Body of pancreas (tissue), 4 donors: ENCODE measurements at regions not wholly inside any gene's neighbourhood (a gene's known extent, or its start where the extent isn't known, plus 50 kb on each side); places are given as distances from the start of the nearest gene placed in this dataset.

Experiments
- POLR2A ChIP-seq, 3 donors: fragments of 450-650 bp; IDR thresholded peaks; one replicate each; pipeline ENCODE4 v1.6.1; 2016; ENCODE audit warnings: antibody characterized with exemption in 3 of 3, mild to moderate bottlenecking in 2 of 3
- TF ChIP-seq, protein P1 (sequence below), 7 experiments: fragments of 450-650 bp in 4 of 7; fragments of 200-600 bp in 3 of 7; sonication (generic) in 3 of 7; IDR thresholded peaks; one replicate each; pipeline ENCODE4 v1.5.1; 2016 to 2019; ENCODE audit warnings: antibody characterized with exemption in 7 of 7

DNA sequence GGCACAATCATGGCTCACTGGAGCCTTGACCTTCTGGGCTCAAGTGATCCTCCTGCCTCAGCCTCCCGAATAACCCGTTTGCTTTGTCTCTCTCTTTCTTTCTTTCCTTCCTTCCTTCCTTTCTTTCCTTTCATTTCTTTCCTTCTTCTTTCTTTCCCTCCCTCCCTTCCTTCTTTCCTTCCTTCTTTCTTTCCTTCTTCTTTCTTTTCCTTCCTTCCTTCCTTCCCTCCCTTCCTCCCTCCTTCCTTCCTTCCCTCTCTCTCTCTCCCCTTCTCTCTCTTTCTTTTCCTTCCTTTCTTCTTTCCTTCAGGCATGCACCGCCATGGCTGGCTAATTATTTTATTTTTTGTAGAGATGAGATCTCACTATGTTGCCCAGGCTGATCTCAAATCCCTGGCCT lies 57.9 kb upstream of the NPTX2 start:
- TF ChIP-seq, protein P1, sequence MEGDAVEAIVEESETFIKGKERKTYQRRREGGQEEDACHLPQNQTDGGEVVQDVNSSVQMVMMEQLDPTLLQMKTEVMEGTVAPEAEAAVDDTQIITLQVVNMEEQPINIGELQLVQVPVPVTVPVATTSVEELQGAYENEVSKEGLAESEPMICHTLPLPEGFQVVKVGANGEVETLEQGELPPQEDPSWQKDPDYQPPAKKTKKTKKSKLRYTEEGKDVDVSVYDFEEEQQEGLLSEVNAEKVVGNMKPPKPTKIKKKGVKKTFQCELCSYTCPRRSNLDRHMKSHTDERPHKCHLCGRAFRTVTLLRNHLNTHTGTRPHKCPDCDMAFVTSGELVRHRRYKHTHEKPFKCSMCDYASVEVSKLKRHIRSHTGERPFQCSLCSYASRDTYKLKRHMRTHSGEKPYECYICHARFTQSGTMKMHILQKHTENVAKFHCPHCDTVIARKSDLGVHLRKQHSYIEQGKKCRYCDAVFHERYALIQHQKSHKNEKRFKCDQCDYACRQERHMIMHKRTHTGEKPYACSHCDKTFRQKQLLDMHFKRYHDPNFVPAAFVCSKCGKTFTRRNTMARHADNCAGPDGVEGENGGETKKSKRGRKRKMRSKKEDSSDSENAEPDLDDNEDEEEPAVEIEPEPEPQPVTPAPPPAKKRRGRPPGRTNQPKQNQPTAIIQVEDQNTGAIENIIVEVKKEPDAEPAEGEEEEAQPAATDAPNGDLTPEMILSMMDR (IDR thresholded peaks at IDR 0.05) = no peak
- TF ChIP-seq POLR2A (IDR thresholded peaks at IDR 0.05) = no peak
